CD14-positive monocyte (primary cell): ENCODE measurements at regions not wholly inside any gene's neighbourhood (a gene's known extent, or its start where the extent isn't known, plus 50 kb on each side); places are given as distances from the start of the nearest gene placed in this dataset.

Experiments
- DNase-seq, 3 donors: peaks; one replicate each; pipeline ENCODE4 v3.0.0-alpha.2; 2011 to 2022
- H2AFZ ChIP-seq: 2 replicates; pipeline ENCODE4 v1.6.0; 2012; ENCODE audit warnings: mild to moderate bottlenecking, low read depth, low read length, inconsistent platforms; ENCODE audit not compliant: insufficient read depth, poor library complexity, severe bottlenecking
- H3K27ac ChIP-seq, 2 donors: 1 replicate in 1 of 2; 2 replicates in 1 of 2; pipeline ENCODE4 v1.5.1; 2012 to 2013; ENCODE audit warnings: low read length in 2 of 2, control low read depth in 1 of 2, inconsistent platforms in 1 of 2, low read depth in 1 of 2, mild to moderate bottlenecking in 1 of 2
- H3K27me3 ChIP-seq, 2 donors: one replicate each; pipeline versions ENCODE4 v1.6.0 to v1.6.1; 2011 to 2013; ENCODE audit warnings: low read length in 2 of 2; ENCODE audit not compliant: control insufficient read depth in 2 of 2, insufficient read depth in 2 of 2
- H3K36me3 ChIP-seq, 2 donors: replicated peaks in 1 of 2; 1 replicate in 1 of 2; 2 replicates in 1 of 2; pipeline versions ENCODE4 v1.5.1 to v1.6.1; 2012 to 2013; ENCODE audit warnings: low read length in 2 of 2, control low read depth in 1 of 2, inconsistent platforms in 1 of 2, mild to moderate bottlenecking in 1 of 2; ENCODE audit not compliant: insufficient read depth in 2 of 2, control insufficient read depth in 1 of 2
- H3K4me1 ChIP-seq, 2 donors: 1 replicate in 1 of 2; 2 replicates in 1 of 2; pipeline versions ENCODE4 v1.5.1 to v1.6.1; 2012 to 2013; ENCODE audit warnings: low read length in 2 of 2, control low read depth in 1 of 2, inconsistent platforms in 1 of 2, mild to moderate bottlenecking in 1 of 2, moderate library complexity in 1 of 2; ENCODE audit not compliant: insufficient read depth in 2 of 2, control insufficient read depth in 1 of 2
- H3K4me2 ChIP-seq: replicated peaks from 2 replicates; pipeline ENCODE3; 2012; ENCODE audit warnings: low read length, moderate library complexity, mild to moderate bottlenecking; ENCODE audit not compliant: poor library complexity, severe bottlenecking; ENCODE audit errors: extremely low read depth
- H3K4me3 ChIP-seq, 3 experiments: fragments of 200-600 bp in 1 of 3; sonication (generic) in 1 of 3; replicated peaks in 1 of 3; 1 replicate in 2 of 3; 2 replicates in 1 of 3; pipeline ENCODE4 v1.5.1; 2011 to 2013; ENCODE audit warnings: low read length in 3 of 3, mild to moderate bottlenecking in 3 of 3, control low read depth in 2 of 3, low read depth in 2 of 3, inconsistent platforms in 1 of 3, moderate library complexity in 1 of 3
- H3K79me2 ChIP-seq: 2 replicates; pipeline ENCODE4 v1.6.0; 2012; ENCODE audit warnings: mild to moderate bottlenecking, control low read depth, inconsistent platforms, low read length, moderate library complexity; ENCODE audit not compliant: insufficient read depth
- H3K9ac ChIP-seq: 2 replicates; pipeline ENCODE4 v1.6.0; 2017; ENCODE audit warnings: low read length, mild to moderate bottlenecking; ENCODE audit not compliant: insufficient read depth, poor library complexity, severe bottlenecking
- H3K9me3 ChIP-seq, 2 donors: replicated peaks in 1 of 2; 1 replicate in 1 of 2; 2 replicates in 1 of 2; pipeline versions ENCODE4 v1.5.1 to v1.6.1; 2012 to 2013; ENCODE audit warnings: low read length in 2 of 2, control low read depth in 1 of 2; ENCODE audit not compliant: control insufficient read depth in 1 of 2, insufficient read depth in 1 of 2
- H4K20me1 ChIP-seq: 2 replicates; pipeline ENCODE4 v1.6.0; 2012; ENCODE audit warnings: mild to moderate bottlenecking, low read length, control low read depth, moderate library complexity; ENCODE audit not compliant: insufficient read depth
- H3K27ac Mint-ChIP-seq, 7 donors: one replicate each; pipeline ENCODE4 v1.8.0; 2020; ENCODE audit warnings: mild to moderate bottlenecking in 7 of 7, mixed read lengths in 7 of 7, moderate library complexity in 6 of 7, inconsistent platforms in 2 of 7
- H3K27me3 Mint-ChIP-seq, 3 donors: one replicate each; pipeline ENCODE4 v1.8.0; 2021 to 2022; ENCODE audit warnings: low read depth in 3 of 3, mild to moderate bottlenecking in 3 of 3, mixed read lengths in 3 of 3, moderate library complexity in 3 of 3, inconsistent platforms in 1 of 3
- H3K36me3 Mint-ChIP-seq, 2 donors: one replicate each; pipeline ENCODE4 v1.8.0; 2020; ENCODE audit warnings: mixed read lengths in 2 of 2, inconsistent platforms in 1 of 2, mild to moderate bottlenecking in 1 of 2
- H3K4me1 Mint-ChIP-seq: one replicate; pipeline ENCODE4 v1.8.0; 2020; ENCODE audit warnings: mild to moderate bottlenecking, mixed read lengths
- H3K4me3 Mint-ChIP-seq, 2 donors: one replicate each; pipeline ENCODE4 v1.8.0; 2020; ENCODE audit warnings: mild to moderate bottlenecking in 2 of 2, mixed read lengths in 2 of 2, moderate library complexity in 1 of 2
- H3K9me3 Mint-ChIP-seq, 7 donors: one replicate each; pipeline ENCODE4 v1.8.0; 2020 to 2022; ENCODE audit warnings: mixed read lengths in 7 of 7, mild to moderate bottlenecking in 6 of 7, moderate library complexity in 6 of 7, inconsistent platforms in 2 of 7
- CTCF ChIP-seq: fragments of 200-600 bp; IDR thresholded peaks from one replicate; pipeline ENCODE4 v1.8.0; 2022; ENCODE audit warnings: antibody characterized with exemption, mild to moderate bottlenecking
- WGBS: methylation state at CpG from one replicate; pipeline ENCODE4 v1.1.5; 2013; ENCODE audit warnings: missing lambda C conversion rate; ENCODE audit not compliant: insufficient coverage; 5-methylcytosine and 5-hydroxymethylcytosine counted together
- intact Hi-C, 2 donors: fragments of 100-400 bp; cut with micrococcal nuclease; formaldehyde crosslinking; loops; one replicate each; pipeline versions ENCODE4 v1.15.0 to v1.15.1; 2023

- no peaks in the 10 kb centered on the region for H3K27me3 ChIP-seq
- Mint-ChIP-seq H3K27ac (peak overlapping the region in 4 of 7 donors; percentile 3 to 79 (median 32)), H3K4me1 (peaks cover 40% of the 10 kb centered on the region), H3K27me3 (peaks cover 0 to 7% (median 0%) of the 10 kb centered on the region in 3 donors), H3K9me3 (peaks cover 0 to 5% (median 4%) of the 10 kb centered on the region in 7 donors), H3K4me3 (peak overlapping the region in 1 of 2 donors; percentile 49), H3K36me3 (no peaks in the 10 kb centered on the region)
- DNase-seq, result peak; percentile 10 to 22 (median 15)
- H4K20me1 ChIP-seq, result no peaks in the 10 kb centered on the region
- H3K36me3 ChIP-seq, result no peaks in the 10 kb centered on the region
- intact Hi-C loops, result no loop called here
- H3K4me2 ChIP-seq, result no peak overlapping the region
- H3K27ac ChIP-seq, result peak overlapping the region in 1 of 2 donors; percentile 14
- H2AFZ ChIP-seq, result no peak overlapping the region
- H3K79me2 ChIP-seq, result no peaks in the 10 kb centered on the region
- H3K9me3 ChIP-seq, result no peaks in the 10 kb centered on the region
- no peak overlapping the region for H3K4me3 ChIP-seq
- TF ChIP-seq CTCF, result no peak
- WGBS, result 63% methylated on average over 3 of the region's 5 CpGs
- no peak overlapping the region for H3K9ac ChIP-seq
- H3K4me1 ChIP-seq, result peaks cover 29 to 31% of the 10 kb centered on the region in 2 donors
These were observed 60.9 kb downstream of the RPLP1 start for GRCh38 chr15:69513450-69513960.

GRCh38 chr15:69513986-69514385 lies 61.4 kb downstream of the RPLP1 start:
- intact Hi-C loops, result no loop called here
- Mint-ChIP-seq H3K27me3 (peaks cover 0 to 6% (median 0%) of the 10 kb centered on the region in 3 donors), H3K4me3 (no peak overlapping the region), H3K36me3 (no peaks in the 10 kb centered on the region), H3K27ac (peak overlapping the region in 5 of 7 donors; percentile 3 to 79 (median 33)), H3K9me3 (peaks cover 0 to 5% (median 4%) of the 10 kb centered on the region in 7 donors), H3K4me1 (peaks cover 43% of the 10 kb centered on the region)
- DNase-seq, result no peak
- Histone ChIP-seq H3K79me2 (no peaks in the 10 kb centered on the region), H3K27ac (peak overlapping the region in 1 of 2 donors; percentile 14), H3K36me3 (no peaks in the 10 kb centered on the region), H3K4me1 (peaks cover 29 to 31% of the 10 kb centered on the region in 2 donors), H3K4me3 (no peak overlapping the region), H3K27me3 (no peaks in the 10 kb centered on the region), H4K20me1 (no peaks in the 10 kb centered on the region), H2AFZ (no peak overlapping the region), H3K9me3 (no peaks in the 10 kb centered on the region), H3K9ac (no peak overlapping the region), H3K4me2 (no peak overlapping the region)
- no peak for TF ChIP-seq CTCF
- 90% methylated on average over 4 of the region's 7 CpGs for WGBS
